Stimulated activated CD8-positive, alpha-beta memory T cell treated with anti-CD3 and anti-CD28 coated beads, Interleukin-12 subunit alpha, Interleukin-12 subunit beta, amount 100 ng/mL, for 1 hour (primary cell): ENCODE measurements at regions not wholly inside any gene's neighbourhood (a gene's known extent, or its start where the extent isn't known, plus 50 kb on each side); places are given as distances from the start of the nearest gene placed in this dataset.

Source experiments
- DNase-seq: peaks from one replicate; pipeline ENCODE4 v3.0.0-alpha.2; 2020; ENCODE audit warnings: low read depth

DNA sequence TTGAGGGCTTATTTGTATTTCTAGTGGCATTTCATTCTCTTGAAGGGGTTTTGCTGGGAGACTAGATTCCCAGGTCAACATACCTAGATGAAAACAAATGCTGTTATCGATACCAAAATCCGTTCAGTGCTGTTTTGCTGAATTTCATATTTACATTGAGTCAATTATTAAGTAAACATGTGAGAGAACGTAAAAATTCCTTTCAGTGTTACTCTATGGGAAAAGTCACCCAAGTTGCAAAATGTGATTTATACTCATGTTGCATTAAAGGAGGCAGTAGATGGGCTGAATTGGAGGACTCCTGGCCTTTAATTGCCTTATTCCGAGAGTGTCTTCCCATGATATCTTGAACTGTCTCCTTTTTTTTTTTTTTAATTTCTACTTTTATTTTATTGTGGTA, 1011.3 kb upstream of the NR2F2 start:
- no peak for DNase-seq

- no peak for DNase-seq
Measured at GRCh38 chr15:95323796-95324195, 1006.7 kb upstream of the NR2F2 start.

DNA sequence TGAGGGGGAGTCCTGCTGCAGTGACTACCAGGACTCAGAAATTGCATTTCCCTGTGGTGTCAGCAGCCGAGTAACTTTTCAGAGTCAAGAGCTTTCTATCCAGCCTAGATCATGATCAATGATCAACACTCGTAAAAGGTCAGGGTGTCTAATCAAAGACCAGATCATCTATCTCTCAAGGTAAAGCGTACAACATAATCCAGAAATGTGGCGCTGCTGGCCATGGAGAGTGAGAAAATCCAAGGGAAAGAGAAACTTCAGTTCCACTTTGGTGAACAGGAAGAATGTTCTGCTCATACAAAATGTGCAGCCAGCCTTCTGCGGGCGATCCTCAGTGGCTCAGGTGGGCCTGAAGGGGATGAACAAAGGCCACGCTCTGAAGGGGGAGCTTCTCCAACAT, 1005.8 kb upstream of the NR2F2 start:
- DNase-seq = no peak

DNA sequence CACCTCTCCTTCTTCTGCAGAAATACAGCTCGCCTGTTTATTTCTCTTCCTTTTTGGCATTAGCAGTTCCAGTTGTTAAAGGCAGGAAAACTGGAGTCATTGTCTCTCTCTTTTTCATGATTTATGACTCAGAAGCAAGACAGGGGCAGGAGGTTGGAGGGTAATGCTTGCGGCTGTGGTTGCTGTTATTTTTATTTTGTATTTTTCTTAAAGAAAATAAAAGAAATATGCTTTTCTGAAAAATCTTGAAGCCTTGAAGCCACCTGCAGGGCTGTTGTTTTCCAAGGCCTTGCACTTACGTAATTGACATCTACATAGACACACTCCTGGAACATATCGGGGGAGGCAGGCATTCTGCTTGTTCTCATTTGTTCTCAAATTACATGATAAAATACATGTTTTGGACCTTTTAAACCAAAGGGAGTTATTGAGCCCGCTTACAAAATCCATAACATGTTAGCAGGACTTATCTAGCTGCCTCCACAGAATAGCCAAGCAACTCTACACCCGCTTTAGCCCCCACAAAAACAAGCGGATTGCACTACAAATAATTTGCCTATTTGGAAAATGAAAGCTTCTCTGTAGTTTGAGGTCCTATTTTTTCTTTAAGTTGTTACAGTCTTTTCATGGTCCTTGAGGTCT, 1004.6 kb upstream of the NR2F2 start:
- no peak for DNase-seq

- no peak for DNase-seq
Measured at GRCh38 chr15:95326431-95327182, 1003.9 kb upstream of the NR2F2 start.

- no peak for DNase-seq
Measured at GRCh38 chr15:95327183-95327525, 1003.3 kb upstream of the NR2F2 start.

GRCh38 chr15:95327661-95328060, 1002.8 kb upstream of the NR2F2 start:
- no peak for DNase-seq

DNA sequence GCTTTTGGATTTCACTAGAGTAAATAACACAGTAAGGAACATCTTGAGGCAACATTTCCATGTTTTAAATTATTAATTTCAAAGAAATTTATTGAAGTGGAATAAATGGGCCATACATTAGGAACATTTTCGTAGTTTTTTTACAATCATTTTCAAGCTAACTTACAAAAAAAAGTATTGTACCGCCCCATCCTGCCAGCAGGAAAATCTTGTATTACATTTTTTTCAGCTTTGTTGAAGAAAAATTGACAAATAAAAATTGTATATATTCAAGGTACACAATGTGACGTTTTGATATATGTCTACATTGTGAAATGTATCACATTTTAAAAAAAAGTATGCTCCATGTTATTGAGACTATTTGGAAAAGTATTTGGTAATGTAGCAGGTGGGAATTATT, 1001.9 kb upstream of the NR2F2 start:
- DNase-seq = no peak

- DNase-seq = no peak
Measured at GRCh38 chr15:95329362-95329761, 1001.1 kb upstream of the NR2F2 start.

- no peak for DNase-seq
Measured at GRCh38 chr15:95341686-95342085, 988.8 kb upstream of the NR2F2 start.

GRCh38 chr15:95345867-95346266, 984.6 kb upstream of the NR2F2 start:
- no peak for DNase-seq

DNA sequence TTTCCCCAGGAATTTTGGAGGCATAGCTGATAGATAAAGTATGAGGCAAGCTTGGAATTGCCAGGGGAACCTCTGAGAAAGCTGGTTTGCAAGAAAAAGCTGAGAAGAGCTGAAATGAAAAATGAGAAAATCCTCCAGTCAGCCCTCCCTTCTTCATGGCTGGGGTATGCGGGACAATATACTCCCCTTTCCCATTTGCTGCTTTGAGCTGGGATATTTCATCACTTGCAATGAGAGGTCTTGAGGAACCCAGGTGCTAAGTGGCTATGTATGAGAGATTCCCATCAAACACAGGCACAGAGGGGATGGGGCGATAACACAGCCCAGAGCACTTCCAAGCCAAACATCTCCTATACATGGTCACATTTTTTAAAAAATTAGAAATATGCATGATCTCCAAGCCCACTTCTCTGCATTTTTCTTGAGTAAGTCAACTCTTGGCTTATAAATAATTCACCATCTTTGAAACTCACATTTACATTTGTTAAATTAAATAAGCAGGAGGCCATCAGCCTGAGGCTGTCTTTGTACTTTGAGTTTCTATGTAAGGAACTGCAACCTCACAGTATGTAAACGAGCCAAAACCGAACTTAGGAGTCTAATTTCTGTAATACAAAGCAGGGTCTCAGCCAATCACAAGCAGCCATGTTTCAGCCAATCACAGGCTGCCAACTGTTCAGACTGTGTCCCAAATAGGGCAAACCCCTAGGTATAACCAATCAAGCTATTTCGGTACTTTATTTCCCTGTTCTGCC, 983.6 kb upstream of the NR2F2 start:
- no peak for DNase-seq

- no peak for DNase-seq
Measured at GRCh38 chr15:95347837-95348236, 982.7 kb upstream of the NR2F2 start.

GRCh38 chr15:95350908-95351307, 979.6 kb upstream of the NR2F2 start:
- no peak for DNase-seq

DNA sequence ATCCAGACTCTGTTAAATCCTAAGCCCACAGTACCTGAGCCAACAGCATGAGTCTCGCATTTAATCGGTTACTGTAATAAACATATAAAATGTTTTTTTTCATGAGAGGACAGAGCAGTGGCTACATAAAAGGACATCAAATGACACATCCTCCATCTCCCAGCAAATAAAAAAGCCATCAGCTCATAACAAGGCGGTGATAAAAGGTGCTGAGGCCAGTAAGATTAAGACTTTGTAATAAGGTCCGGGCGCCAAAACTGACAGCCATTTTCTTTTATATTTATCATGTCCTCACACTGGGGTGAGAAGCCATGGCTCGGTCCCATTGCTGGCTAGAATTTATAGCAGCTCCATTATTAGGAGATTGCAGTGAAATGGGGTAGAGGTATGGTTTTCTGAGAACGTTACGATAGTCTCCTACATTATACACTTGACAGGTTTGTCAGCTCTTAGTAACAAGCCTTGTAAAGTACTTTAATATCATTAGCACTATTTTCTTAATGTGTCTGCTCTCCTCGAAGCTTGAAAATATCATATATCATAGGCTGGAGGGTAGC, 977.8 kb upstream of the NR2F2 start:
- DNase-seq = no peak

GRCh38 chr15:95353512-95353911, 977.0 kb upstream of the NR2F2 start:
- DNase-seq = no peak

- DNase-seq = no peak
Measured at GRCh38 chr15:95359966-95360365, 970.5 kb upstream of the NR2F2 start.

DNA sequence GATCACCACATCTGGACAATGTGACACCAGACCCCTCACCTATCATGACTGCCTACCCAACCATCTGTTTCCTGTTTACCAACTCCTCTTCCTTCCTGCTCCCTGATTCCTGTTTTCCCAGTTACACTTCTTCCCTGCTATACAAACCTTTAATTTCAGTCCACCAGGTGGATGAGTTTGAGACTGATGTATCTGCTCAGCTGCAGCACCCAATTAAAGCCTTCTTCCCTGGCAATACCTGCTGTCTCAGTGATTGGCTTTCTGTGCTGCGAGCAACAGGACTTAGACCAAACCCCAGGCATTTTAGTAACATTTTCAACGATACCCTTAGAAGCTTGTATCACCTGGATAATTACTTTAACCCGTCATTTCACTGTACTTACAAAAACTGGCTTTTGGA, 968.2 kb upstream of the NR2F2 start:
- DNase-seq = no peak

GRCh38 chr15:95363646-95364045, 966.9 kb upstream of the NR2F2 start:
- no peak for DNase-seq

- no peak for DNase-seq
Measured at GRCh38 chr15:95365511-95366107, 964.9 kb upstream of the NR2F2 start.

- DNase-seq = no peak
Measured at GRCh38 chr15:95368191-95368590, 962.3 kb upstream of the NR2F2 start.

- no peak for DNase-seq
Measured at GRCh38 chr15:95368755-95369601, 961.5 kb upstream of the NR2F2 start.
